B cell (primary cell): ENCODE measurements at regions not wholly inside any gene's neighbourhood (a gene's known extent, or its start where the extent isn't known, plus 50 kb on each side); places are given as distances from the start of the nearest gene placed in this dataset.

ENCODE experiments used
- EZH2 ChIP-seq: IDR thresholded peaks from 2 replicates; pipeline ENCODE4 v1.6.1; 2012; ENCODE audit warnings: borderline replicate concordance, low read depth, mild to moderate bottlenecking, moderate library complexity, low read length; ENCODE audit not compliant: insufficient read depth, poor library complexity, severe bottlenecking
- TF ChIP-seq, protein P1 (sequence below): fragments of 200-600 bp; IDR thresholded peaks from one replicate; pipeline ENCODE4 v1.8.0; 2022; ENCODE audit warnings: antibody characterized with exemption, mild to moderate bottlenecking

DNA sequence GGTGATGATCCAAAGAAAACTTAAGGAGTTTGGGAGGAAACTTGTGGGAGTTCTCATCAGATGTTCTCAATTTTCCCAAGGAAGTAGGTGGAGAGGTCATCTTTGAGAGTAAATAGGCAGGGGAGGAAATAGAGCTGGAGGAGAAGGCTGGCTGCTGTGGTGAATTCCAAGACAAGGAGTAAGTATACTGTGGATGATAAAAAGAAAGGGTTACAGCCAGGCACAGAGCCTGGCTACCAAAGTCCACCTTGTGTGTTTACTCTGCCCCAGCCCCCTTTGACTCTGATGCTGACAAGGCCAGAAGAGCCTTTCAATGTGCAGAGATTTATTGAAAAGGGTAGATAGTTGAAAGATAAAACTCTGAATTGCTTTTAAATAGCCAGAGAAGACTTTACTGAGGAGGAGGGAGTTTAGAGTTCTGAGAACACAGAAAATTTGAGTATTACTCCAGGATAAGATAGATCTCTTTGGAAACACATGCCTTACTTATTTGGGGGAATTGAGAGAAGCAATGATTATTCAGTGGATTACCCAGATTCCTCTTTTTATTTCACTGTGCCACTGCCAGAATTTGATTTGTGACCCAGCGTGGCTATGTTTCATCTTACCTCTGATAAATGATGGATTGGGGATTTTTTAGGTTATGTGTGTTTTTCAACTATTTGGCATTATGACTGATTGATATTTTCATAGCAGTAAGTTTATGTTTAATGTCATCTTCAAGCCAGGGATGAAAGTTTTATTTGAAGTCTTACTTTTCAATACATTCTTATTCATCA is 182.6 kb upstream of the JAG1 start:
- TF ChIP-seq, protein P1, sequence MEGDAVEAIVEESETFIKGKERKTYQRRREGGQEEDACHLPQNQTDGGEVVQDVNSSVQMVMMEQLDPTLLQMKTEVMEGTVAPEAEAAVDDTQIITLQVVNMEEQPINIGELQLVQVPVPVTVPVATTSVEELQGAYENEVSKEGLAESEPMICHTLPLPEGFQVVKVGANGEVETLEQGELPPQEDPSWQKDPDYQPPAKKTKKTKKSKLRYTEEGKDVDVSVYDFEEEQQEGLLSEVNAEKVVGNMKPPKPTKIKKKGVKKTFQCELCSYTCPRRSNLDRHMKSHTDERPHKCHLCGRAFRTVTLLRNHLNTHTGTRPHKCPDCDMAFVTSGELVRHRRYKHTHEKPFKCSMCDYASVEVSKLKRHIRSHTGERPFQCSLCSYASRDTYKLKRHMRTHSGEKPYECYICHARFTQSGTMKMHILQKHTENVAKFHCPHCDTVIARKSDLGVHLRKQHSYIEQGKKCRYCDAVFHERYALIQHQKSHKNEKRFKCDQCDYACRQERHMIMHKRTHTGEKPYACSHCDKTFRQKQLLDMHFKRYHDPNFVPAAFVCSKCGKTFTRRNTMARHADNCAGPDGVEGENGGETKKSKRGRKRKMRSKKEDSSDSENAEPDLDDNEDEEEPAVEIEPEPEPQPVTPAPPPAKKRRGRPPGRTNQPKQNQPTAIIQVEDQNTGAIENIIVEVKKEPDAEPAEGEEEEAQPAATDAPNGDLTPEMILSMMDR = no peak
- TF ChIP-seq EZH2 = no peak
